ENCODE measurements at regions not wholly inside any gene's neighbourhood (a gene's known extent, or its start where the extent isn't known, plus 50 kb on each side); places are given as distances from the start of the nearest gene placed in this dataset.

- intact Hi-C loops (cut with DNase I) = no loop called here
- no peaks in the 10 kb centered on the region for H3K9me3 ChIP-seq
- no peak overlapping the region for H3K27ac ChIP-seq
- no peak overlapping the region for H3K4me3 ChIP-seq
- H3K36me3 ChIP-seq = no peaks in the 10 kb centered on the region
- no peaks in the 10 kb centered on the region for H3K27me3 ChIP-seq
- DNase-seq = no peak
- ATAC-seq = no peak
- TF ChIP-seq CTCF (IDR thresholded peaks at IDR 0.05) = no peak
- no peaks in the 10 kb centered on the region for H3K4me1 ChIP-seq
These were observed 57.0 kb upstream of the ACYP2 start for GRCh38 chr2:54058449-54058848.

DNA sequence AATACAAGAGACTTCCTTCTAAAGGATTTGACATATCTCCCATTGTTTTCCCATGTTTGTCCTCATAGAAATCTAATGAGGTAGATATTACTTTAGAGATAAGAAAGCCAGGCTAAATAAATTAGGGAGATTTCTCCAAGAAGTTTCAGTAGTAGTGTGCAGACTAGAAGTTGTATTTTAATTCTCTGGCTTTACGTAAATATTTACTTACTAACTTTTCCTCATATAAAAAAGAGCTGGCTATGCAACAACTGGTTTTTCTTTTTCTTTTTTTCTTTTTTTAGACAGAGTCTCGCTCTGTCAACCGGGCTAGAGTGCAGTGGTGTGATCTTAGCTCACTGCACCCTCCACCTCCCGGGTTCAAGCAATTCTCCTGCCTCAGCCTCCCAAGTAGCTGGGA lies 60.6 kb upstream of the ACYP2 start:
- Histone ChIP-seq H3K36me3 (peaks cover 3% of the 10 kb centered on the region), H3K4me3 (no peak overlapping the region), H3K4me1 (no peaks in the 10 kb centered on the region), H3K27ac (no peak overlapping the region), H3K27me3 (no peaks in the 10 kb centered on the region), H3K9me3 (no peaks in the 10 kb centered on the region)
- intact Hi-C loops (cut with DNase I) = no loop called here
- no peak for TF ChIP-seq CTCF (IDR thresholded peaks at IDR 0.05)
- DNase-seq (no peak), ATAC-seq (no peak)

DNA sequence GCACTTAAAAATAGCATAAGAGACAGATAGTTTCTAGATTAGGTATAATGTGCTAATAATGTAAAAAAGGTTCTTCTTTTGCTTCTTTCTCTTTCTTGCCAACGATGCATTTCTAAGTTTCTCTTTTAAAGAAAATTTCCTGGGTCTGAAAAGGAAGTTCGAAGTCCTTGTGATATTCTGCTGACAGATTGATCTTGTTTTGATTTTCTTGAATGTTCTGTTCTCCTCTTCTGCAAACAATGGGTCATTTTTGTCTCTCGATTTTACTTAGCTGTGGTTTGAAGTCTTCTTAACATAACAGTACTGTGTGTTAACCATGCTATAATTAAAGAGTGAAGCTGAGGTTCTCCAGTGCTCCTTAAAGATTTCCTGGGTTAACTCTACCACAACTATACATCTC lies 61.1 kb upstream of the ACYP2 start:
- ATAC-seq = no peak
- no peaks in the 10 kb centered on the region for H3K9me3 ChIP-seq
- intact Hi-C loops (cut with DNase I) = no loop called here
- H3K4me3 ChIP-seq = no peak overlapping the region
- H3K36me3 ChIP-seq = peaks cover 3% of the 10 kb centered on the region
- TF ChIP-seq CTCF (IDR thresholded peaks at IDR 0.05) = no peak
- no peak overlapping the region for H3K27ac ChIP-seq
- DNase-seq = no peak
- no peaks in the 10 kb centered on the region for H3K27me3 ChIP-seq
- H3K4me1 ChIP-seq = no peaks in the 10 kb centered on the region

GRCh38 chr2:54053830-54054229 lies 61.6 kb upstream of the ACYP2 start:
- Histone ChIP-seq H3K4me1 (no peaks in the 10 kb centered on the region), H3K36me3 (peaks cover 3% of the 10 kb centered on the region), H3K27ac (no peak overlapping the region), H3K9me3 (no peaks in the 10 kb centered on the region), H3K4me3 (no peak overlapping the region), H3K27me3 (no peaks in the 10 kb centered on the region)
- ATAC-seq = no peak
- intact Hi-C loops (cut with DNase I) = no loop called here
- no peak for TF ChIP-seq CTCF (IDR thresholded peaks at IDR 0.05)
- DNase-seq = no peak

DNA sequence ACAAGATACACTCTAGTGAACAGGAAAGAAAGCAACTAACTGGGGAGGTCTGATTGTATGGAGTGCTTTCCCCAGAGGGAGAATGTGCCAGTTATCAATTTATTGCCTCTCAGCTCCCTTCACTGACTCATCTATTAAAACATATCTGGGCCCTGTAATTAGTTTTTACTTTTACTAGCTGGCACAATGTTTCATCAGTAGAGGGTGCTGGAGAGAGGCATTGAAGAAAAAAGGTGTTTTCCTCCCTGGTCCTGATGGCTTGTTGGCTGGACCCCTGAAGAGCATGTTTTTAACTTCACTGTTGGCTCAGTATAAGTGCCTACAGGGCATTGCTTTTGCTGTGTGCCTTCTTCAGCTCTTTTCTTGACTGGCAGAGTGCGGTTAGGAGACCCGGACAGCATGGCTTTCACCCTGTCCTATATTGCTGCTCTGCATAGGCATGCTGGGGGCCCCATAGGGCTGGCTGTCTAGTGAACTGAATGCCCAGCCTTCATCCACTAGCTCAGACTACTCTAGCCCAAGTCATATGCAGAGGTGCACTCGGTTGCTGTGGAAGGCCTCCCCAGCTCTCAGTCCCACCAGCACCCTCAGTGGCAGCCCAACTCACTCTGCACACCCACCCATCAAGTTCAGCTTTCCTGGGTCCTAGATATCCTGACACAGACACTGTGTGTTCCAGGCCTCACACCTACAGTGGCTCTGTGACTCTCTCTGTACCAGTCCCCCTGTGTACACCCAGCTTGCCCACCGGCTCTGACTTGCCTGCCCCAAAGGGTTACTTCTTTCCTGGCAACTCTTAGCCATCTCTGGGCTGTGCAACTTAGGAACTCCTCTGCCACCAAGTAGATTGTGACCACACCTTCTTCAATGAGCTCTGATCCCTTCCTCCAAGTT lies 62.3 kb upstream of the ACYP2 start:
- no peaks in the 10 kb centered on the region for H3K4me1 ChIP-seq
- ATAC-seq (peak; percentile 31), DNase-seq (no peak)
- TF ChIP-seq CTCF (IDR thresholded peaks at IDR 0.05) = no peak
- no peak overlapping the region for H3K4me3 ChIP-seq
- H3K27me3 ChIP-seq = no peaks in the 10 kb centered on the region
- H3K9me3 ChIP-seq = no peaks in the 10 kb centered on the region
- no peak overlapping the region for H3K27ac ChIP-seq
- intact Hi-C loops (cut with DNase I) = no loop called here
- H3K36me3 ChIP-seq = peaks cover 3% of the 10 kb centered on the region
